ENCODE measurements at regions not wholly inside any gene's neighbourhood (a gene's known extent, or its start where the extent isn't known, plus 50 kb on each side); places are given as distances from the start of the nearest gene placed in this dataset.

- Histone ChIP-seq H2AFZ (ENCODE audit: low read length) (peak overlapping the region; percentile 77; the same call in 1 of the 2 replicates), H3K9me3 (ENCODE audit: low read length) (no peaks in the 10 kb centered on the region), H3K36me3 (ENCODE audit: insufficient read depth, low read length) (no peaks in the 10 kb centered on the region), H3K4me1 (ENCODE audit: insufficient read depth, low read length, severe bottlenecking) (peaks cover 39% of the 10 kb centered on the region), H4K20me1 (ENCODE audit: insufficient read depth, low read length) (no peaks in the 10 kb centered on the region), H3K27ac (ENCODE audit: low read depth, low read length, poor library complexity, severe bottlenecking) (no peak overlapping the region), H3K4me3 (ENCODE audit: low read depth, low read length, poor library complexity, severe bottlenecking) (no peak overlapping the region), H3K79me2 (ENCODE audit: insufficient read depth, low read length) (no peaks in the 10 kb centered on the region), H3K4me2 (ENCODE audit: low read length) (0 out of 2 replicates have a peak overlapping the region, but pooled peaks have one; percentile 11), H3K27me3 (ENCODE audit: insufficient read depth, low read length) (no peaks in the 10 kb centered on the region), H3K9me2 (ENCODE audit: low read depth, low read length) (no peaks in the 10 kb centered on the region), H3F3A (ENCODE audit: insufficient read depth, low read length) (no peaks in the 10 kb centered on the region), H3K9ac (ENCODE audit: low read length) (no peak overlapping the region)
- no peak for TF ChIP-seq EZH2 (IDR thresholded peaks at IDR 0.05; ENCODE audit: borderline replicate concordance, low read length)
- peak; percentile 34; the same call in 1 of the 2 replicates for TF ChIP-seq CTCF (IDR thresholded peaks at IDR 0.05; ENCODE audit: low read length)
Measured at GRCh38 chr1:199313444-199313843, 674.6 kb downstream of the PTPRC start.

- H2AFZ ChIP-seq (ENCODE audit: low read length): no peak overlapping the region
- TF ChIP-seq EZH2 (IDR thresholded peaks at IDR 0.05; ENCODE audit: borderline replicate concordance, low read length) (no peak), CTCF (IDR thresholded peaks at IDR 0.05; ENCODE audit: low read length) (no peak)
- H3F3A ChIP-seq (ENCODE audit: insufficient read depth, low read length): no peaks in the 10 kb centered on the region
Measured at GRCh38 chr1:199319341-199319740, 680.5 kb downstream of the PTPRC start.

GRCh38 chr1:199322278-199322677 lies 683.4 kb downstream of the PTPRC start:
- no peaks in the 10 kb centered on the region for H3K9me2 ChIP-seq (ENCODE audit: low read depth, low read length)
- H3K4me1 ChIP-seq (ENCODE audit: insufficient read depth, low read length, severe bottlenecking): no peaks in the 10 kb centered on the region
- no peak overlapping the region for H3K4me3 ChIP-seq (ENCODE audit: low read depth, low read length, poor library complexity, severe bottlenecking)
- no peaks in the 10 kb centered on the region for H3K36me3 ChIP-seq (ENCODE audit: insufficient read depth, low read length)
- H3K9ac ChIP-seq (ENCODE audit: low read length): no peak overlapping the region
- TF ChIP-seq EZH2 (IDR thresholded peaks at IDR 0.05; ENCODE audit: borderline replicate concordance, low read length): no peak
- TF ChIP-seq CTCF (IDR thresholded peaks at IDR 0.05; ENCODE audit: low read length): no peak
- no peaks in the 10 kb centered on the region for H3K27me3 ChIP-seq (ENCODE audit: insufficient read depth, low read length)
- H3K9me3 ChIP-seq (ENCODE audit: low read length): peaks cover 13% of the 10 kb centered on the region
- no peak overlapping the region for H3K4me2 ChIP-seq (ENCODE audit: low read length)
- no peak overlapping the region for H3K27ac ChIP-seq (ENCODE audit: low read depth, low read length, poor library complexity, severe bottlenecking)
- no peaks in the 10 kb centered on the region for H3K79me2 ChIP-seq (ENCODE audit: insufficient read depth, low read length)
- H4K20me1 ChIP-seq (ENCODE audit: insufficient read depth, low read length): no peaks in the 10 kb centered on the region
- no peak overlapping the region for H2AFZ ChIP-seq (ENCODE audit: low read length)
- no peaks in the 10 kb centered on the region for H3F3A ChIP-seq (ENCODE audit: insufficient read depth, low read length)

More at GRCh38 chr1:199319341-199319740, 680.5 kb downstream of the PTPRC start:
- H3K36me3 ChIP-seq (ENCODE audit: insufficient read depth, low read length): no peaks in the 10 kb centered on the region
- H3K9ac ChIP-seq (ENCODE audit: low read length): no peak overlapping the region
- H3K79me2 ChIP-seq (ENCODE audit: insufficient read depth, low read length): no peaks in the 10 kb centered on the region
- no peak overlapping the region for H3K27ac ChIP-seq (ENCODE audit: low read depth, low read length, poor library complexity, severe bottlenecking)
- peaks cover under 1% of the 10 kb centered on the region for H3K4me1 ChIP-seq (ENCODE audit: insufficient read depth, low read length, severe bottlenecking)
- H3K27me3 ChIP-seq (ENCODE audit: insufficient read depth, low read length): no peaks in the 10 kb centered on the region
- H3K9me2 ChIP-seq (ENCODE audit: low read depth, low read length): no peaks in the 10 kb centered on the region
- H4K20me1 ChIP-seq (ENCODE audit: insufficient read depth, low read length): no peaks in the 10 kb centered on the region
- H3K9me3 ChIP-seq (ENCODE audit: low read length): no peaks in the 10 kb centered on the region
- no peak overlapping the region for H3K4me3 ChIP-seq (ENCODE audit: low read depth, low read length, poor library complexity, severe bottlenecking)
- H3K4me2 ChIP-seq (ENCODE audit: low read length): no peak overlapping the region

Measured in OCI-LY1 (cell line).